Stimulated activated CD8-positive, alpha-beta memory T cell treated with anti-CD3 and anti-CD28 coated beads, Interleukin-12 subunit alpha, Interleukin-12 subunit beta, amount 100 ng/mL, for 4 hours (primary cell): ENCODE measurements at regions not wholly inside any gene's neighbourhood (a gene's known extent, or its start where the extent isn't known, plus 50 kb on each side); places are given as distances from the start of the nearest gene placed in this dataset.

ENCODE experiments used
- DNase-seq: peaks from one replicate; pipeline ENCODE4 v3.0.0-alpha.2; 2020; ENCODE audit warnings: low read depth

GRCh38 chr2:129771418-129772189 is 207.9 kb upstream of the RAB6C start:
- no peak for DNase-seq

DNA sequence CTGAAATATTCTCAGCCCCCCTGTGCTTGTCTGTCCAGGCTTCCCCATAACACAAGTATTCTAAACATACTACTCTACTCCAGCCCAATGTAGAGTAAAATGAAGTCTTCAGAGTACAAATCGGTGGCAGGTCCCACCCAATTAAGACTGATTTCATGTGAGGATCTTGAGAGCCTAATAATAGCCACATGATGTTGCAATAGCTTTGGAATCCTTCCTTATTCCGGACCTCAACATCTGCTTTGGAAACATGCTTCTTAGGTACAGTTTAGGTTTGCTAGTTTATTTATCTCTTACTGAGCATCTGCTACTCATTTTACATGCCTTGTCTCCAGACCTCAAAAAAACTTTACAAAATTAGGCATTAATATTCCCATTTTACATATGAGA is 207.3 kb upstream of the RAB6C start:
- DNase-seq = no peak

DNA sequence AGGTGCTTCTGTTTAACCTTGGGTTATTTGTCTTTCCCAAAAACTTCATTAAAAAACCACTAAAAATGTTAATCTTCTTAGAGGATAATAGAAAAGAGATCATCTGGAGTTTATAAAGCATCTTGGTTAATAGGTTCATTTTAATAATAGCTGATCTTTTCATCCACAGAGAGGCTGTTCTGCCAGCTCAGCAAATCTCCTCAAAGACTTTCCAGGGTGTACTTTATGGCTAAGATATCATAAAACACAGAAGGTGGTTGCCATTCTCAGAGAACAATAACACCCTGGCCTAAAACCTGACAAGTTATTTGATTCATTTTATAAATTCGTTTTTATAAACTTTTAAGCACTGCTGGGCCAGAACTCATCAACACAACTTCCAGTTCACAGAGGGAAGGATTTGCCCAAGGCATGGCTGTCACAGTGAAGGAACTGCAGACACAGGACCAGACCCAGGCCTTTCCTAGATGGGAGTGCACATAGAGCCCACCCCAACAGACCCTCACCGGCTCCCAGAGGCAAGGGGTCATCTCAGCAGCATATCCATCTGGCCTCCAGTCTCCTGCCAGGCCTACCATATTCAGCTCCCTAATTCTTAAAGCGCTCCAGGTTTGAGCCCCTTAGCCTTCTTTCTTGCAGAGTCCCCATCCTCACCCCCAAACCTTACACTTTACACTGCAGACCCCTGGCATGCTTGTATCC is 203.4 kb upstream of the RAB6C start:
- no peak for DNase-seq

DNA sequence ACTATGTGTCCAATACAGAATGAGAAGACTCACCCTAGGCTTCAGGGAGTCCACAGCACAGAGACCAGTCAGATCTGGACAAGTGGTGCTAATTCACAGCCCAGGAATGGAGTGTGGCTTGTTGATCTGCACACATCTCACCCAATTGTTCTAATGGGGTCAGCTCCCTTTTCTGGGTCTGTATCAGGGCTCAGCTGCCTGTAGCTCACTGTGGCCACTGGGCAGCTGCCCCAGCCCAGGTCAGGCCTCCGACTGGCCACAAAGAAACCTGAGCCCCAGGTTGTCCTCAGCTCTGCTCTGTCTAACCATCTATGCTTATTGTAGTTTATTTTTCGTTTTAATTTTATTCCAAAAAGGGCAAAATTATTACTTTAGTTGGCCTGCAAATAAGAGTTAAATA is 202.3 kb upstream of the RAB6C start:
- DNase-seq = no peak

DNA sequence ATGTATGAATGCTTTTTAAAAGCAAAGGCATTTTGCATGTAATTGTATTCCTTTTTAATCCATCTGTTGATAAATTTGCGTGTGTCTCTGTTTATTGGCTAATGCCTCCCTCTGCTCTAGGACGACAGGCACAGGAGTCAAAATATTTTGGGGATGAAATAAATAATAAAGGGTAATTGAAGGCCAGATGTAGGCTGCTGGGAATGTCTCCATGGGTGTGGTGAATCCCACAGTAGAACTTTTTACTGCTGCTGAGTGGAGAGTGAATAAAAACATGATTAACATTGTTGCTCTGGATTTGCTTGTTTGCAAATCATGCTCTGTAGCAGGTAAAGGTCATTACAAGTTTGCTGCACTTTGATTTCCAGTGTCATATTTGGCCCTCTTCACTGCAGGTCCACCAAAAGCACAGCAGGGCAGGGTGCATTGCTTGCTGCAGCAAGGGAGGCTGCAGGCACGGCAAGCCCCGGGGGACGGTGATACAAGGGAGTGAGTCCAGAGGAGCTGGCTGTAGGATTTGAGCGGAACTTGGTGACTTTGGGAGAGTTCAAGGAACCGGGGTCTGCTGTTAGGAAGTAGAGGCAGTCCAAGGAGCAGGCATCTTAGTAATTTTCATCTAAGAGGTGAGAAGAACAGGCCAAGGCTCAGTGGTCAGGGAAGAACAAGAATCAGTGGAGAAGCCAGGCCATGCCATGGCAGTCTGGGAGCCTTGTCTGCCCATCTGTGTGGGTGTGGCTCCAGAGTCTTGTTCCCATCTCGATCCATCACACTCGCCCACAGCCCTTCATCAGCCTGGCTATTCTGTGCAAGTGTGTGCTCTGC is 201.5 kb upstream of the RAB6C start:
- DNase-seq = no peak

- DNase-seq = no peak
These were observed 200.9 kb upstream of the RAB6C start for GRCh38 chr2:129778584-129778877.

DNA sequence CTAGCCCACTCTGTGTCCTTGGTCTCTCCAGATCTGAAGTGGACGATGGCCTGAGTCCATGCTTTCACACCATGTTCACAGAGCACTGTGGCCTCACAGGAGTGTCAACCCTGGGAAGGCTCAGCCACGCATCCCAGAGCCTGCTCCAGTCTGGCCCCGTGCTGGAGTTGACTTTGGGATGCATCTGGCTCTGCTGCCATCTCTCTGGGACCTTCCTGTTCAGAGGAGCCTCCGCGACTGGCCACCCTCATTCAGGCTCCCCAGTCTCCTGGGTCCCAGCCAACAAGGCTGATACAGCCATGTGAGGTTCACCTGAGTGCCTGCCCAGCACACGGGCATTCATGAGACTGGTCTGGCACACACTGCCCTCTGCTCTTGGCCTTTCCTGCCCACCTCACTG is 199.7 kb upstream of the RAB6C start:
- DNase-seq = no peak

GRCh38 chr2:129780316-129781270 is 198.9 kb upstream of the RAB6C start:
- DNase-seq = no peak

DNA sequence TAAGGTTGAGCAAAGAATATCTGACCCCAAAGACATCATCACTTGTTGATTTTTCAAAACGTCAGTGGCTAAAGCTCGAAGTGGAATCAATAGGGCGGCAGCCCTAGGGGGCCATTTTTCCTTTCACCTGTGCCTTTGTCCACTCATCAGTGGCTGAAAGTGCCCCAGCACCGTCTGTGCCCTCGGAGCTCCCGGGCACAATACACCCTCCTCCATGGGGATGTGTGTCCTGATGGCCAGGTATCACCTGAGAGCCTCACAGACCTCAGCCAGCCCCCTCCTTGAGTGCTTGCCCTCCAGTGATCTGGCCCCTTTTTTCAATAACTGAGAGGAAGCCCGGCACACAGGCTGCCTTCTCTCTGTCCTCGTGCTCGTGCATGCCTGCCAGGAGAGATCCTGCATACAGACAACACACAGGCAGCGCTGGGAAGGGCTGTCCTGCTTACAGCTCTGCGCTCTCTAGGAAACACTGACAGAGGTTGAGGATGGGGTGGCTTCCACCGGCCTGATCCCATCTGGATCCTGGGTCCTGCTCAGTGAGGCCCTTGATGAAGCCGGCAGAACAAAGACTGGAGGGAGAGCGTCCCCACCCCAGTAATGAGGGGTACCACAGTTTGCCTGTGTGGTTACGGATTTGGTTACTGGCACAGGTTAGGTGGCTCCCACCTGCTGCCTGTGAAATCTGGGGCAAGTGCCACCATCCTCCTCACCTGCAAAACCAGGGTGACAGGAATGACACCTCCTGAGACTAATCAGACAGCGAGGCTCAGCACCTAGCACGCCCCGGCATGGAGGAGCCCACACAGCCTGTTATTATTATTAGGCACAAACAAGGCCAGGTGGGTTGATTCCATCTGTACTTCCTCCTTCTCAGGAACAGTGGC is 197.5 kb upstream of the RAB6C start:
- DNase-seq = no peak

DNA sequence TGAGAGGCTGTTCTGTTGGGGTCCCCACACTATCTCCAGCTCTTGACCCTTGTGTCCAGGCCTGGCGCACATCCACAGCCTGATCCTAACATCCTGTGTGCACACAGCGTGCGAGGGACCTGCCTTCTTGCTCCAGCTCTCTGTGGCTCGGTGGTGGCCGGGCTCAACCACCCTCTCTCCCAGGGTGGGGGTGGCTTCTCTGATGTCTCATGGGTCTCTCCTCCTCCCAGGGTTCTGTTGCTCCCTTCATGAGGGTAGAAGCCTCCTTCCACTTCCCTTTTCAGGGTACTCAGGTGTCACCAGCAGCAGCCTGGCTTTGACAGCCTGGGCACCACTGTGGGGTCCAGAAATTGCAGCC is 196.9 kb upstream of the RAB6C start:
- DNase-seq = no peak

- no peak for DNase-seq
These were observed 195.0 kb upstream of the RAB6C start for GRCh38 chr2:129784486-129784885.

GRCh38 chr2:129791712-129792111 is 187.8 kb upstream of the RAB6C start:
- no peak for DNase-seq

- no peak for DNase-seq
These were observed 186.0 kb upstream of the RAB6C start for GRCh38 chr2:129793431-129793902.

DNA sequence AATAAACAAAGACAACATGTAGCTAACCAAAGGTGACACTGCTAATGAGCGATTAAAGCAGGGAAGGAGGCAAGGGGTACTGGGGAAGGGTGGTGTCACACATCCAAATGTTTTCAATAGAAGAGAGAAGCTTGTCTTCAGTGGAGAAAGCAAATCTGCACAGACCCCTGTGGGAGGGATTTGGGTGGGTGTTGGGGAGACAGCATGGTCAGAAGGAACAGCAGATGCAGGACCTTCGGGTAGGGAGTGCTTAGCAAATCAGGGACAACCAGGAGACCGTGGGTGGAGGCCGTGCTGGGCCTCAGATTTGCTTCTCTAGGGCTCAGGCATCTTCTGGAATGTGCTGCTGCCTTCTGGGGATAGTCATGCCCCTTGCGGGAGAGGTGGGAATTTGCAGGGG is 185.3 kb upstream of the RAB6C start:
- no peak for DNase-seq

DNA sequence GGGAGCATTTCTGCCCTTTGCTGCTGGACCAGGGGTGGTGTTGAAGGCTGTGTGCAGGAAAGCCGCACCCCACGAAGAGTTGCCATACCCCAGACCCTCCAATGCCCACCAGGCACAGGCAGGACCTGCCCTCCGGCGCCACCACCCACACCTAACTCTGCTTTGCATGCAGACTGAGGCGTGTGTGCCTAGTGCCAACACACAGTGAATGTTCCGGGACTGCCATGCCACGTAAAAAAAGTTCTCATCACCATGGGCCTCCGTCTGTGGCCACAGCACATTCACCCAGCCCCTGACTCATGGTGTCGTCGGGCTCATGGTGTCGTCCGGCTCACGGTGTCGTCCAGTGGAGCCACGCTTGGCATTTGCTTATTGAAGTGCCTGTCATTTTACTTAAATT is 184.9 kb upstream of the RAB6C start:
- no peak for DNase-seq

DNA sequence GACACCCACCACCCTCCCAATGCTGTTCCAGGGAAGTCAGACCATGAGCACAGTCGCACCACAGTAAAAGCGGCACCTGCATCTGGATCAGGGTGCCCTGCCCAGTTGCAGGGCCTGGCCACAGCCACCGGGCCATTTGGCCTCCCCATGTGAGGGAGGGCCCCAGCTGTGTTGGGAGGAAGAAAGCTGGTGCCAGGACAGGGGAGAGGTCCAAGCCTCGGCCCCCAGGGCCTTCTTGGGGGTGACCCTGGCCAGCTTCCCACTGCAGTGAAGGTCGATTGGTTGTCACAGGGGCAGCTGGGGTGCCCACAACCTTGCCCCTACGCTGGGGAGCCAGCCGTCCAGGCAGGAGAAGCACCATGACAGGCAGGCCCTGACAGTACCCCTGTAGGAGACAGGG is 183.2 kb upstream of the RAB6C start:
- DNase-seq = no peak

DNA sequence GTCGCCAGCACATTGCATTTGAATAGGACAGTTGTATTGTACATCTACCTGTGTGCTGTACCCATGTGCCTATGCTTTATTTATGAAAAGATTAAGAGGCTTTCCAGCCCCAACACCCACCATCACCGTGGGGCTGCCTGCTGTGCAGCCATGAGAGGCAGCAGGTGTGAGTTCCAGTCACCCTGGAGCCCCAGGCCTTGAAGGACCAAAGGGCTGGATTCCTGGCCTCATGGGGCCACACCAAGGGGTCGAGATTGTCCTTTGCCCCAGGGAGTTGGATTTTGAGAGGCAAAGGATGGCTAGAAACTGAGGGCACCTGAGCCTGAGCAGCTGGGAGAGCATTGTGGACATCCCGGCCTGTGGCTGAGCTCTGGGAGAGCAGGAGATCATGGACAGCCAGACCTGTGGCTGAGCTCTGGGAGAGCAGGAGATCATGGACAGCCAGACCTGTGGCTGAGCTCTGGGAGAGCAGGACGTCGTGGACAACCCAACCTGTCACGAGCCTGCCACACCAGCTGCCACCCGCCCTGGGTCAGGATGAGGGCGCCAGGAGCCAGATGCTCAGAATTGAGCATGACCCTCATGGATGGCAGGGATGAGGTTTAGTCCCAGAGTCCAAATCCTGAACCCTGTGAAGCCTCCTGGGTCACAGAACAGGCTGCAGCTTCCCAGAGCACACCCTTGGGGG is 182.5 kb upstream of the RAB6C start:
- DNase-seq = no peak

DNA sequence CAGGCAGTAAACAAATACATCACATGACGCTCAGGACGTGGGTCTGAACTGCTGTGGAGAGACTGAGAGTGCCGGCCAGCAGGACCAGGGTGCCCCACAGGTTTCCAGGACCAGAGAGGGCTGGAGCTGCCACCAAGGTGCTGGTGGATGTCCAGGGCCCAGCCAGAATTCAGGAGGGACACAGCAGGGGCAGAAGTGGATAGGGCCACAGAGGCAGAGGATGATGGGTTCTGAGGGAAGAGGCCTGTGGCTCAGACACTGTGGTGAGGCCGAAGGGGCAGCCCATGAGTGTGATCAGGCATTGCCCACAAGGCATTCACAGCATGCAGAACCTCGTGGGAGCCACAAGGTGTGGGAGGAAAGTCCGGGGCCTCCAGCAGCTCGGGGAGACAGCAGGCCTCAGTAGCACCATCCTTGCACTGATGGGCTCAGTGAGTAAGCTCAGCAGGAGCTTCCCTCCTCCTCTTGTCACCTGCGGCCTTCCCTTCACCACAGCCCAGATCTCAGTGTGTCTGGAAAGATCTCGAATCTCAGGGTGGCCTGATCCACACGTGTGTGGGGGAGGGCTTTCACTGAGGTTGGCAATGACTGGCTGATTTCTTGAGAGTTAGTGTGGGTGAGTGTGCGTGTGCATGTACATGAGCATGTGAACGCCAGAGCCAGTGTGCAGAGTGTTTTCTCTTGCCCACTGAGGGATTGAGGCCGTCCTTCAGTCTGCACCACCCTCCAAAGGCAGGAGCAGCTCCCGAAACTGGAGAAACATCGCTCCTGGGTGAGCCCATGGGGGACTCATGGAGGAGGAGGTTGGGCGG is 181.8 kb upstream of the RAB6C start:
- DNase-seq = no peak

DNA sequence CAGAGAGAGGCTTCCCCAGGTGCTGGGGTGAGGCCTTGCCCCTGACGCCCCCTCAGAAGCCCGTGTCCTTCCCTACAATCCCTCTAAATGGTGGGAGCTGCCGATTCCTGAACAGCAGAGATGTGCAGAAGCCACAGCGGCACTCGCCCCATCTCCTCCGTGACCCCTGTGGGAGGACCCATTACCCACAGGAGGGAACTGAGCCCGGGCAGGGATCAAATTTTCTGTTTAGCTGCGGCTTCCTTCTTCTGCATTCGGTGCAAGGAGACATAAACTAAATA is 181.2 kb upstream of the RAB6C start:
- DNase-seq = no peak

- no peak for DNase-seq
These were observed 180.8 kb upstream of the RAB6C start for GRCh38 chr2:129798626-129799025.
